Hepatocyte (in vitro differentiated cells): ENCODE measurements at regions not wholly inside any gene's neighbourhood (a gene's known extent, or its start where the extent isn't known, plus 50 kb on each side); places are given as distances from the start of the nearest gene placed in this dataset.

ENCODE experiments used
- EZH2 ChIP-seq: fragments of 200-600 bp; sonication (generic); IDR thresholded peaks from 2 replicates; pipeline ENCODE4 v1.6.1; 2016; ENCODE audit warnings: antibody characterized with exemption, mild to moderate bottlenecking, borderline replicate concordance
- EZH2phosphoT487 ChIP-seq: fragments of 200-600 bp; sonication (generic); IDR thresholded peaks from one replicate; pipeline ENCODE4 v1.6.1; 2018; ENCODE audit warnings: antibody characterized with exemption, mild to moderate bottlenecking, low read depth, moderate library complexity; ENCODE audit not compliant: unreplicated experiment, severe bottlenecking
- TF ChIP-seq, protein P1 (sequence below): fragments of 200-600 bp; sonication (generic); IDR thresholded peaks from 2 replicates; pipeline ENCODE4 v1.5.1; 2016; ENCODE audit warnings: antibody characterized with exemption, mild to moderate bottlenecking; ENCODE audit not compliant: poor library complexity

DNA sequence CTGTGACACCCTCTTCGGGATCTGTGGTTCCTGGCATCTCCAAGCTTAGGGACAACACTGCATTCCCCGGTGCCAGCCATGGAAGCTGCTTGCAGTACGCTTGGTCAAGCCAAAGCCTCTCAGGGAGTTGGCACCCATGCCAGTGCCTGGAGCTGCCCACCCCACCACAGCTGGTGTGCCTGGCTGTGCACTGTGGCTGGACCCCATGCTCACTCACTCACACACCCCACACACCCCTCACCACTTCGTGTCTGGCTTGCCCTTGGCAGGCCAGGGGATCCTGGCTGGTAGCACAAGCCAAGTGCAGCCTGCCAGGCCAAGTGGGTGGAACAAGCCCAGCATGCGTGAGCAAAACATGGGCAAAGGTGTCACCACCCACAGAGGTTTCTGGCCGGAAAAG lies 324.5 kb upstream of the PTGER4 start:
- TF ChIP-seq, protein P1, sequence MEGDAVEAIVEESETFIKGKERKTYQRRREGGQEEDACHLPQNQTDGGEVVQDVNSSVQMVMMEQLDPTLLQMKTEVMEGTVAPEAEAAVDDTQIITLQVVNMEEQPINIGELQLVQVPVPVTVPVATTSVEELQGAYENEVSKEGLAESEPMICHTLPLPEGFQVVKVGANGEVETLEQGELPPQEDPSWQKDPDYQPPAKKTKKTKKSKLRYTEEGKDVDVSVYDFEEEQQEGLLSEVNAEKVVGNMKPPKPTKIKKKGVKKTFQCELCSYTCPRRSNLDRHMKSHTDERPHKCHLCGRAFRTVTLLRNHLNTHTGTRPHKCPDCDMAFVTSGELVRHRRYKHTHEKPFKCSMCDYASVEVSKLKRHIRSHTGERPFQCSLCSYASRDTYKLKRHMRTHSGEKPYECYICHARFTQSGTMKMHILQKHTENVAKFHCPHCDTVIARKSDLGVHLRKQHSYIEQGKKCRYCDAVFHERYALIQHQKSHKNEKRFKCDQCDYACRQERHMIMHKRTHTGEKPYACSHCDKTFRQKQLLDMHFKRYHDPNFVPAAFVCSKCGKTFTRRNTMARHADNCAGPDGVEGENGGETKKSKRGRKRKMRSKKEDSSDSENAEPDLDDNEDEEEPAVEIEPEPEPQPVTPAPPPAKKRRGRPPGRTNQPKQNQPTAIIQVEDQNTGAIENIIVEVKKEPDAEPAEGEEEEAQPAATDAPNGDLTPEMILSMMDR: no peak
- TF ChIP-seq EZH2phosphoT487 (no peak), EZH2 (no peak)
